ENCODE measurements at regions not wholly inside any gene's neighbourhood (a gene's known extent, or its start where the extent isn't known, plus 50 kb on each side); places are given as distances from the start of the nearest gene placed in this dataset.

DNA sequence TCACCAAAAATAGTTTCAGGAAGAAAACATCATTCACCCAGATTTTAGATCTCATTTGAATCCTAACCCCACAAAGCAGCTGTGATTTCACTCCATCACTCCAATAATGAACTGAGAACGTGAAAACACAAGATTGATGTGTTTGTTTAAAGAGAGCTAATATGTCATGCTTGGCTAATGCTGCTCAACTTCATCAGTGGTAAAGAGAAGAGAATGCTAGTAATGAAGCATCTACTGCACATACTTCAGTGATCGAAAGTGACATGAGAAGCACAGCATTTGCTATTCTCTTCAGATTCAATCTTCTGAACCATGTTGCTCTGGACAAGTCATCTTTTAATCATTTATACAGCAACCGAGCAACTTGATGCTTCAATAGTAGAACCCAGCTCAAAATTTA lies 874.7 kb downstream of the EFNA5 start:
- ChIA-PET CTCF (interaction anchor here (0.6 to 0.7 kb wide), 2 partner anchors 22 to 286 kb away, joined by 3 read pairs; no protein-coding TSS in a partner anchor), POLR2A (no interaction called here)

DNA sequence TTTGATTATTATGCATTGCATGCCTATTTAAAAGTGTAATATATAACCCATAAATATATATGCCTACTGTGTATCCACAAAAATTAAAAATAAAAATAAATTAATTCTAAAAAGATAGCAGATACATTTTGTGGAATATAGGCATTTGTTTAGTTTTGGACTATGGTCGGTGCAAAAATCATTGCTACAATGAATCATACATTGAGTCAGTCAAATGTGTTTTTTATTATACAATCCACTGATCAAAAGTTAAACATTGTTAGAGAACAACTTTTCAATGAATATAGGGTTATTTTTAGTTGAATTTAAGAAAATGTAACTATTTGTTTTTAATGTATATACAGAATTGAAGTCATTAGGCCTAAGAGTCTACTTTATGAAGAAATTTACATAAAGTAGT lies 885.9 kb downstream of the EFNA5 start:
- Histone ChIP-seq H3K4me1 (ENCODE audit: control insufficient read depth, insufficient read depth, low read length) (no peaks in the 10 kb centered on the region), H3K4me3 (ENCODE audit: low read depth, low read length) (no peak overlapping the region), H3K36me3 (ENCODE audit: control insufficient read depth in 2 of 2, insufficient read depth in 1 of 2, low read length in 2 of 2) (no peaks in the 10 kb centered on the region), H3K27ac (ENCODE audit: extremely low read depth, low read depth, low read length) (no peak overlapping the region), H3K9me3 (ENCODE audit: control insufficient read depth, insufficient read depth, low read depth, low read length) (no peaks in the 10 kb centered on the region)
- TF ChIP-seq ZNF555 (tag by site-specific recombination; conservative IDR thresholded peaks at IDR 0.05) (no peak), ZNF776 (tag by site-specific recombination; IDR thresholded peaks at IDR 0.05; ENCODE audit: borderline replicate concordance) (no peak), ZNF214 (tag by site-specific recombination; IDR thresholded peaks at IDR 0.05; ENCODE audit: borderline replicate concordance) (no peak), ZBTB8A (tag by site-specific recombination; IDR thresholded peaks at IDR 0.05) (no peak), ZNF391 (tag by site-specific recombination; IDR thresholded peaks at IDR 0.05; ENCODE audit: borderline replicate concordance, low read depth) (no peak), ZNF223 (tag by site-specific recombination; IDR thresholded peaks at IDR 0.05) (no peak), ZNF324 (tag by site-specific recombination; IDR thresholded peaks at IDR 0.05) (no peak)
- TF ChIP-seq, protein P1, sequence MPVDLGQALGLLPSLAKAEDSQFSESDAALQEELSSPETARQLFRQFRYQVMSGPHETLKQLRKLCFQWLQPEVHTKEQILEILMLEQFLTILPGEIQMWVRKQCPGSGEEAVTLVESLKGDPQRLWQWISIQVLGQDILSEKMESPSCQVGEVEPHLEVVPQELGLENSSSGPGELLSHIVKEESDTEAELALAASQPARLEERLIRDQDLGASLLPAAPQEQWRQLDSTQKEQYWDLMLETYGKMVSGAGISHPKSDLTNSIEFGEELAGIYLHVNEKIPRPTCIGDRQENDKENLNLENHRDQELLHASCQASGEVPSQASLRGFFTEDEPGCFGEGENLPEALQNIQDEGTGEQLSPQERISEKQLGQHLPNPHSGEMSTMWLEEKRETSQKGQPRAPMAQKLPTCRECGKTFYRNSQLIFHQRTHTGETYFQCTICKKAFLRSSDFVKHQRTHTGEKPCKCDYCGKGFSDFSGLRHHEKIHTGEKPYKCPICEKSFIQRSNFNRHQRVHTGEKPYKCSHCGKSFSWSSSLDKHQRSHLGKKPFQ (tag by site-specific recombination; IDR thresholded peaks at IDR 0.05): no peak
- CTCF ChIA-PET: no interaction called here
- POLR2A ChIA-PET: no interaction called here

More for the DNA sequence above, 874.7 kb downstream of the EFNA5 start:
- Histone ChIP-seq H3K4me1 (ENCODE audit: control insufficient read depth, insufficient read depth, low read length) (no peaks in the 10 kb centered on the region), H3K27ac (ENCODE audit: extremely low read depth, low read depth, low read length) (no peak overlapping the region), H3K9me3 (ENCODE audit: control insufficient read depth, insufficient read depth, low read depth, low read length) (no peaks in the 10 kb centered on the region), H3K4me3 (ENCODE audit: low read depth, low read length) (no peak overlapping the region), H3K36me3 (ENCODE audit: control insufficient read depth in 2 of 2, insufficient read depth in 1 of 2, low read length in 2 of 2) (no peaks in the 10 kb centered on the region)
- no peak for TF ChIP-seq ZFP69B (tag by site-specific recombination; IDR thresholded peaks at IDR 0.05)
- no peak for TF ChIP-seq ZNF23 (tag by site-specific recombination; IDR thresholded peaks at IDR 0.05; ENCODE audit: borderline replicate concordance)
- TF ChIP-seq SP3 (tag by site-specific recombination; IDR thresholded peaks at IDR 0.05): no peak
- TF ChIP-seq ZNF654 (tag by site-specific recombination; IDR thresholded peaks at IDR 0.05; ENCODE audit: low read depth): no peak
- TF ChIP-seq PRDM6 (tag by site-specific recombination; IDR thresholded peaks at IDR 0.05): no peak
- TF ChIP-seq, protein P2, sequence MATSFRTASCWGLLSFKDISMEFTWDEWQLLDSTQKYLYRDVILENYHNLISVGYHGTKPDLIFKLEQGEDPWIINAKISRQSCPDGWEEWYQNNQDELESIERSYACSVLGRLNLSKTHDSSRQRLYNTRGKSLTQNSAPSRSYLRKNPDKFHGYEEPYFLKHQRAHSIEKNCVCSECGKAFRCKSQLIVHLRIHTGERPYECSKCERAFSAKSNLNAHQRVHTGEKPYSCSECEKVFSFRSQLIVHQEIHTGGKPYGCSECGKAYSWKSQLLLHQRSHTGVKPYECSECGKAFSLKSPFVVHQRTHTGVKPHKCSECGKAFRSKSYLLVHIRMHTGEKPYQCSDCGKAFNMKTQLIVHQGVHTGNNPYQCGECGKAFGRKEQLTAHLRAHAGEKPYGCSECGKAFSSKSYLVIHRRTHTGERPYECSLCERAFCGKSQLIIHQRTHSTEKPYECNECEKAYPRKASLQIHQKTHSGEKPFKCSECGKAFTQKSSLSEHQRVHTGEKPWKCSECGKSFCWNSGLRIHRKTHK (tag by site-specific recombination; IDR thresholded peaks at IDR 0.05): no peak
- TF ChIP-seq ZNF624 (tag by site-specific recombination; IDR thresholded peaks at IDR 0.05): no peak

- Histone ChIP-seq H3K27ac (ENCODE audit: extremely low read depth, low read depth, low read length) (no peak overlapping the region), H3K4me3 (ENCODE audit: low read depth, low read length) (no peak overlapping the region), H3K4me1 (ENCODE audit: control insufficient read depth, insufficient read depth, low read length) (no peaks in the 10 kb centered on the region), H3K36me3 (ENCODE audit: control insufficient read depth in 2 of 2, insufficient read depth in 1 of 2, low read length in 2 of 2) (no peaks in the 10 kb centered on the region), H3K9me3 (ENCODE audit: control insufficient read depth, insufficient read depth, low read depth, low read length) (no peaks in the 10 kb centered on the region)
- CTCF ChIA-PET: no interaction called here
- POLR2A ChIA-PET: no interaction called here
- TF ChIP-seq KLF8 (tag by site-specific recombination; IDR thresholded peaks at IDR 0.05) (no peak), YY1 (tag by site-specific recombination; IDR thresholded peaks at IDR 0.05) (no peak), ZNF174 (tag by site-specific recombination; IDR thresholded peaks at IDR 0.05) (no peak), HOXC10 (CRISPR knock-in tag; IDR thresholded peaks at IDR 0.05) (no peak), BCL6B (tag by site-specific recombination; IDR thresholded peaks at IDR 0.05) (no peak)
- TF ChIP-seq, protein P3, sequence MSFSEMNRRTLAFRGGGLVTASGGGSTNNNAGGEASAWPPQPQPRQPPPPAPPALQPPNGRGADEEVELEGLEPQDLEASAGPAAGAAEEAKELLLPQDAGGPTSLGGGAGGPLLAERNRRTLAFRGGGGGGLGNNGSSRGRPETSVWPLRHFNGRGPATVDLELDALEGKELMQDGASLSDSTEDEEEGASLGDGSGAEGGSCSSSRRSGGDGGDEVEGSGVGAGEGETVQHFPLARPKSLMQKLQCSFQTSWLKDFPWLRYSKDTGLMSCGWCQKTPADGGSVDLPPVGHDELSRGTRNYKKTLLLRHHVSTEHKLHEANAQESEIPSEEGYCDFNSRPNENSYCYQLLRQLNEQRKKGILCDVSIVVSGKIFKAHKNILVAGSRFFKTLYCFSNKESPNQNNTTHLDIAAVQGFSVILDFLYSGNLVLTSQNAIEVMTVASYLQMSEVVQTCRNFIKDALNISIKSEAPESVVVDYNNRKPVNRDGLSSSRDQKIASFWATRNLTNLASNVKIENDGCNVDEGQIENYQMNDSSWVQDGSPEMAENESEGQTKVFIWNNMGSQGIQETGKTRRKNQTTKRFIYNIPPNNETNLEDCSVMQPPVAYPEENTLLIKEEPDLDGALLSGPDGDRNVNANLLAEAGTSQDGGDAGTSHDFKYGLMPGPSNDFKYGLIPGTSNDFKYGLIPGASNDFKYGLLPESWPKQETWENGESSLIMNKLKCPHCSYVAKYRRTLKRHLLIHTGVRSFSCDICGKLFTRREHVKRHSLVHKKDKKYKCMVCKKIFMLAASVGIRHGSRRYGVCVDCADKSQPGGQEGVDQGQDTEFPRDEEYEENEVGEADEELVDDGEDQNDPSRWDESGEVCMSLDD (tag by site-specific recombination; IDR thresholded peaks at IDR 0.05): no peak
- TF ChIP-seq, protein P4, sequence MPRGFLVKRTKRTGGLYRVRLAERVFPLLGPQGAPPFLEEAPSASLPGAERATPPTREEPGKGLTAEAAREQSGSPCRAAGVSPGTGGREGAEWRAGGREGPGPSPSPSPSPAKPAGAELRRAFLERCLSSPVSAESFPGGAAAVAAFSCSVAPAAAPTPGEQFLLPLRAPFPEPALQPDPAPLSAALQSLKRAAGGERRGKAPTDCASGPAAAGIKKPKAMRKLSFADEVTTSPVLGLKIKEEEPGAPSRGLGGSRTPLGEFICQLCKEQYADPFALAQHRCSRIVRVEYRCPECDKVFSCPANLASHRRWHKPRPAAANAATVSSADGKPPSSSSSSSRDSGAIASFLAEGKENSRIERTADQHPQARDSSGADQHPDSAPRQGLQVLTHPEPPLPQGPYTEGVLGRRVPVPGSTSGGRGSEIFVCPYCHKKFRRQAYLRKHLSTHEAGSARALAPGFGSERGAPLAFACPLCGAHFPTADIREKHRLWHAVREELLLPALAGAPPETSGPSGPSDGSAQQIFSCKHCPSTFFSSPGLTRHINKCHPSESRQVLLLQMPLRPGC (tag by site-specific recombination; IDR thresholded peaks at IDR 0.05): no peak
Observed at GRCh38 chr5:106780355-106780754, 890.4 kb downstream of the EFNA5 start.

All from HEK293 (cell line).